Lower leg skin (tissue), 3 donors: ENCODE measurements at regions not wholly inside any gene's neighbourhood (a gene's known extent, or its start where the extent isn't known, plus 50 kb on each side); places are given as distances from the start of the nearest gene placed in this dataset.

ENCODE experiments used
- POLR2A ChIP-seq, 2 donors: fragments of 450-650 bp; IDR thresholded peaks; one replicate each; pipeline ENCODE4 v1.6.1; 2016 to 2017; ENCODE audit warnings: antibody characterized with exemption in 2 of 2, mild to moderate bottlenecking in 1 of 2, moderate library complexity in 1 of 2
- TF ChIP-seq, protein P1 (sequence below), 3 donors: fragments of 450-650 bp; IDR thresholded peaks; one replicate each; pipeline ENCODE4 v1.5.1; 2016; ENCODE audit warnings: antibody characterized with exemption in 3 of 3, mild to moderate bottlenecking in 3 of 3, moderate library complexity in 2 of 3

DNA sequence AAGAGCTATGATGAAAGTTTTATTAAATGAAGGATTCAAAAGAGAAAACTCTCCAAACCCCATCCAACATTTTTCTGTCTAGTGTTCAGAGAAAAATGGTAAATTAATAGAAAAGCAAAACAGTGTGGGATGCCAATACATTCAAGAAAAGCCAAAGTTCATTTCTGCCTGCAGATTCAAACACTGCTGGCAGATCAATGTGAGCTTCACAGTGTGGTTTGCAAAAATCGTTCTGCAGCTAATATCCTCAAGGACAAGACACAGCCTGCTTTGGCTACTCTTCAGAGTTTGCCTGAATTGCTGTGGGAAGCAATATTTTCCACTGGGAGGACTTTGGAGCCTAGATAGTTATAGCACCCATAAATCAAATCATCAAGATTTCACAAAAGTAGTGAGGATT, 619.9 kb upstream of the SUCLG2 start:
- no peak for TF ChIP-seq POLR2A (IDR thresholded peaks at IDR 0.05)
- TF ChIP-seq, protein P1, sequence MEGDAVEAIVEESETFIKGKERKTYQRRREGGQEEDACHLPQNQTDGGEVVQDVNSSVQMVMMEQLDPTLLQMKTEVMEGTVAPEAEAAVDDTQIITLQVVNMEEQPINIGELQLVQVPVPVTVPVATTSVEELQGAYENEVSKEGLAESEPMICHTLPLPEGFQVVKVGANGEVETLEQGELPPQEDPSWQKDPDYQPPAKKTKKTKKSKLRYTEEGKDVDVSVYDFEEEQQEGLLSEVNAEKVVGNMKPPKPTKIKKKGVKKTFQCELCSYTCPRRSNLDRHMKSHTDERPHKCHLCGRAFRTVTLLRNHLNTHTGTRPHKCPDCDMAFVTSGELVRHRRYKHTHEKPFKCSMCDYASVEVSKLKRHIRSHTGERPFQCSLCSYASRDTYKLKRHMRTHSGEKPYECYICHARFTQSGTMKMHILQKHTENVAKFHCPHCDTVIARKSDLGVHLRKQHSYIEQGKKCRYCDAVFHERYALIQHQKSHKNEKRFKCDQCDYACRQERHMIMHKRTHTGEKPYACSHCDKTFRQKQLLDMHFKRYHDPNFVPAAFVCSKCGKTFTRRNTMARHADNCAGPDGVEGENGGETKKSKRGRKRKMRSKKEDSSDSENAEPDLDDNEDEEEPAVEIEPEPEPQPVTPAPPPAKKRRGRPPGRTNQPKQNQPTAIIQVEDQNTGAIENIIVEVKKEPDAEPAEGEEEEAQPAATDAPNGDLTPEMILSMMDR (IDR thresholded peaks at IDR 0.05): no peak
